Activated CD4-positive, alpha-beta T cell treated with anti-CD3 and anti-CD28 coated beads, Interleukin-10, Interleukin-2, amounts not matched to agents 100 ng/mL and 50 ng/mL, durations not matched to agents 16 hours and 8 hours (primary cell): ENCODE measurements at regions not wholly inside any gene's neighbourhood (a gene's known extent, or its start where the extent isn't known, plus 50 kb on each side); places are given as distances from the start of the nearest gene placed in this dataset.
"Not testable (repeated sequence)": the region's sequence is repeated elsewhere in the genome, so short reads cannot be mapped to it uniquely, and the experiment has no call there.

ENCODE experiments used
- DNase-seq: peaks from one replicate; pipeline ENCODE4 v3.0.0-alpha.2; 2020

GRCh38 chr16:35197656-35198055, 1738.2 kb downstream of the TP53TG3F start:
- no peak for DNase-seq

- DNase-seq, result no peak
These were observed 1739.1 kb downstream of the TP53TG3F start for GRCh38 chr16:35198223-35199199.

- no peak for DNase-seq
These were observed 1741.2 kb downstream of the TP53TG3F start for GRCh38 chr16:35200662-35201061.

GRCh38 chr16:35201151-35201550, 1741.7 kb downstream of the TP53TG3F start:
- no peak for DNase-seq

- no peak for DNase-seq
These were observed 1744.2 kb downstream of the TP53TG3F start for GRCh38 chr16:35203636-35204035.

GRCh38 chr16:35207059-35207999, 1747.9 kb downstream of the TP53TG3F start:
- no peak for DNase-seq

GRCh38 chr16:35208001-35208935, 1748.9 kb downstream of the TP53TG3F start:
- no peak for DNase-seq

- no peak for DNase-seq
These were observed 1751.4 kb downstream of the TP53TG3F start for GRCh38 chr16:35210681-35211433.

GRCh38 chr16:35214840-35215239, 1755.4 kb downstream of the TP53TG3F start:
- no peak for DNase-seq

- DNase-seq, result no peak
These were observed 1755.9 kb downstream of the TP53TG3F start for GRCh38 chr16:35215287-35215686.

- DNase-seq, result not testable (repeated sequence)
These were observed 1756.8 kb downstream of the TP53TG3F start for GRCh38 chr16:35216261-35216660.

- no peak for DNase-seq
These were observed 1762.2 kb downstream of the TP53TG3F start for GRCh38 chr16:35221482-35222185.

- no peak for DNase-seq
These were observed 1775.3 kb downstream of the TP53TG3F start for GRCh38 chr16:35234679-35235078.

- no peak for DNase-seq
These were observed 1780.1 kb downstream of the TP53TG3F start for GRCh38 chr16:35239561-35239960.

- DNase-seq, result no peak
These were observed 1789.6 kb downstream of the TP53TG3F start for GRCh38 chr16:35249051-35249450.

GRCh38 chr16:35252356-35252936, 1793.0 kb downstream of the TP53TG3F start:
- DNase-seq, result no peak

- no peak for DNase-seq
These were observed 1795.9 kb downstream of the TP53TG3F start for GRCh38 chr16:35255186-35255803.

GRCh38 chr16:35255816-35256215, 1796.4 kb downstream of the TP53TG3F start:
- no peak for DNase-seq

- no peak for DNase-seq
These were observed 1799.0 kb downstream of the TP53TG3F start for GRCh38 chr16:35258381-35258780.

- DNase-seq, result no peak
These were observed 1836.4 kb downstream of the TP53TG3F start for GRCh38 chr16:35295856-35296255.
